ENCODE measurements at regions not wholly inside any gene's neighbourhood (a gene's known extent, or its start where the extent isn't known, plus 50 kb on each side); places are given as distances from the start of the nearest gene placed in this dataset.

- DNase-seq (ENCODE audit: low read depth, low spot score) (no peak), FAIRE-seq (no peak)
- Histone ChIP-seq H3K79me2 (ENCODE audit: control insufficient read depth, insufficient read depth, low read length) (no peaks in the 10 kb centered on the region), H3K4me2 (ENCODE audit: control insufficient read depth, extremely low read depth, insufficient read depth, low read depth, low read length) (no peak overlapping the region), H3K4me1 (ENCODE audit: control insufficient read depth, extremely low read depth, insufficient read depth, low read length) (no peaks in the 10 kb centered on the region), H3K9ac (ENCODE audit: control insufficient read depth, extremely low read depth, insufficient read depth, low read length) (no peak overlapping the region), H3K36me3 (ENCODE audit: control insufficient read depth in 2 of 2, extremely low read depth in 1 of 2, insufficient read depth in 2 of 2, low read length in 2 of 2) (no peaks in the 10 kb centered on the region), H4K20me1 (ENCODE audit: control insufficient read depth, extremely low read depth, insufficient read depth, low read length) (no peaks in the 10 kb centered on the region), H3K4me3 (ENCODE audit: control insufficient read depth in 2 of 3, extremely low read depth in 1 of 3, insufficient read depth in 2 of 3, low read depth in 1 of 3, low read length in 3 of 3) (no peak overlapping the region), H2AFZ (ENCODE audit: control insufficient read depth, low read length) (no peak overlapping the region), H3K9me3 (ENCODE audit: control insufficient read depth, low read depth, low read length) (no peaks in the 10 kb centered on the region), H3K9me1 (ENCODE audit: control insufficient read depth, extremely low read depth, insufficient read depth, low read length) (no peaks in the 10 kb centered on the region), H3K27ac (ENCODE audit: control insufficient read depth, insufficient read depth, low read length) (no peak overlapping the region), H3K27me3 (ENCODE audit: control insufficient read depth, extremely low read depth, insufficient read depth, low read length) (no peaks in the 10 kb centered on the region)
- TF ChIP-seq EZH2 (IDR thresholded peaks at IDR 0.05; ENCODE audit: low read length) (no peak), CTCF (optimal IDR thresholded peaks at IDR 0.05 in 1 of 3, IDR thresholded peaks at IDR 0.05 in 1 of 3, conservative IDR thresholded peaks at IDR 0.05 in 1 of 3; ENCODE audit: extremely low read depth in 1 of 3, insufficient read depth in 2 of 3, low read length in 3 of 3) (no peak)
- dilution Hi-C loops (cut with MboI; ENCODE audit: extremely low pct_ligation_motif_present, low sequenced_read_pairs), result no loop called here
Measured at GRCh38 chr17:5931616-5932015, 138.6 kb upstream of the WSCD1 start.

GRCh38 chr17:5933430-5933829 lies 136.7 kb upstream of the WSCD1 start:
- no peaks in the 10 kb centered on the region for H3K79me2 ChIP-seq (ENCODE audit: control insufficient read depth, insufficient read depth, low read length)
- H2AFZ ChIP-seq (ENCODE audit: control insufficient read depth, low read length), result no peak overlapping the region
- H3K4me2 ChIP-seq (ENCODE audit: control insufficient read depth, extremely low read depth, insufficient read depth, low read depth, low read length), result no peak overlapping the region
- TF ChIP-seq EZH2 (IDR thresholded peaks at IDR 0.05; ENCODE audit: low read length), result no peak
- no peak for TF ChIP-seq CTCF (optimal IDR thresholded peaks at IDR 0.05 in 1 of 3, IDR thresholded peaks at IDR 0.05 in 1 of 3, conservative IDR thresholded peaks at IDR 0.05 in 1 of 3; ENCODE audit: extremely low read depth in 1 of 3, insufficient read depth in 2 of 3, low read length in 3 of 3)
- no peaks in the 10 kb centered on the region for H3K9me1 ChIP-seq (ENCODE audit: control insufficient read depth, extremely low read depth, insufficient read depth, low read length)
- no peak overlapping the region for H3K27ac ChIP-seq (ENCODE audit: control insufficient read depth, insufficient read depth, low read length)
- FAIRE-seq (no peak), DNase-seq (ENCODE audit: low read depth, low spot score) (no peak)
- H3K27me3 ChIP-seq (ENCODE audit: control insufficient read depth, extremely low read depth, insufficient read depth, low read length), result no peaks in the 10 kb centered on the region
- no peak overlapping the region for H3K9ac ChIP-seq (ENCODE audit: control insufficient read depth, extremely low read depth, insufficient read depth, low read length)
- dilution Hi-C loops (cut with MboI; ENCODE audit: extremely low pct_ligation_motif_present, low sequenced_read_pairs), result no loop called here
- H4K20me1 ChIP-seq (ENCODE audit: control insufficient read depth, extremely low read depth, insufficient read depth, low read length), result no peaks in the 10 kb centered on the region
- no peaks in the 10 kb centered on the region for H3K36me3 ChIP-seq (ENCODE audit: control insufficient read depth in 2 of 2, extremely low read depth in 1 of 2, insufficient read depth in 2 of 2, low read length in 2 of 2)
- no peak overlapping the region for H3K4me3 ChIP-seq (ENCODE audit: control insufficient read depth in 2 of 3, extremely low read depth in 1 of 3, insufficient read depth in 2 of 3, low read depth in 1 of 3, low read length in 3 of 3)
- no peaks in the 10 kb centered on the region for H3K4me1 ChIP-seq (ENCODE audit: control insufficient read depth, extremely low read depth, insufficient read depth, low read length)
- no peaks in the 10 kb centered on the region for H3K9me3 ChIP-seq (ENCODE audit: control insufficient read depth, low read depth, low read length)

All from keratinocyte (primary cell).